ENCODE measurements at regions not wholly inside any gene's neighbourhood (a gene's known extent, or its start where the extent isn't known, plus 50 kb on each side); places are given as distances from the start of the nearest gene placed in this dataset.

DNA sequence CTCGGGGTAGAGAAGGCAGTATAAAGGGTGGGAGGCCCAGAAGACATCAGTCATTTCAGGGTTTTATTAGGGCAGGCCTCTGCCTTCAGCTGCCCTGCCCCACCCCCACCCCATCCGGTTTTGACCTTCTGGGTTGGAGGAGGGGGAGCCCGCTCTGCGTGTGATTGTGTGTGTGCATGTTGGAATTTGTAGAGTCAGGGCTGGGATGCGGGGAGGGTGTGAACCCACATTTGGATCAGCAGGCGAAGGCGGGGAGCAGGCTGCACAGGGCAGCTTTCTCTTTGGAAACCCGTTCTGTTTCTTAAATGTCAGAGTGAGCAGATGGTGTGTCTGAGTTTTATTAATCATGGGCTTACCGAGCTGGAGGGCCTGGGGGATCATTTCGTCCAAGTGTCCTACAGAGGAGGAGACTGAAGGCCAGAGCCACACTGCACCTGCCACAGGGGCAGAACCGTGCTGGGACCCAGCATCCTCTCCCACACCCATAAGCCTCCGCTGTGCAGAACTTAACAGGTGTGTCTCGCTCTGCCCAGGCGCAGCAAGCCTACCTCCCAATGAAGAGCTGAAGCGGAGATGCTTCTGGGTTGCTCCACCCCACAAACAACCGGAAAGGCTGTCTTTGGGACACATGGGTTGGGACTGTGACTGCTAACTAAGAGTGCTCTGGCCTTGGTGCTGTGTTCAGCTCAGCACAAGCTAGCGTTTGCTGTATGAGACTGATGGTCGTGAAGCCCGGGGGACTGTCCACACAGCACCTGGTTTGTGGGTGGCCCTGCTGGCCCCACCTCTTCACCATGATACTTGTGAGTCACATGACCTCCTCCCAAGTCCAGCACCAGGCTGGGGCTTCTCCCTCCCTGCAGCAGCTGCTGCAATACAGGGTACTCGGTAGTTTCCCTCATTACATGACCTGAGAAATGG, 70.9 kb upstream of the GSE1 start:
- no peak for DNase-seq (ENCODE audit: extremely low read depth in 1 of 2, low read depth in 1 of 2)

DNA sequence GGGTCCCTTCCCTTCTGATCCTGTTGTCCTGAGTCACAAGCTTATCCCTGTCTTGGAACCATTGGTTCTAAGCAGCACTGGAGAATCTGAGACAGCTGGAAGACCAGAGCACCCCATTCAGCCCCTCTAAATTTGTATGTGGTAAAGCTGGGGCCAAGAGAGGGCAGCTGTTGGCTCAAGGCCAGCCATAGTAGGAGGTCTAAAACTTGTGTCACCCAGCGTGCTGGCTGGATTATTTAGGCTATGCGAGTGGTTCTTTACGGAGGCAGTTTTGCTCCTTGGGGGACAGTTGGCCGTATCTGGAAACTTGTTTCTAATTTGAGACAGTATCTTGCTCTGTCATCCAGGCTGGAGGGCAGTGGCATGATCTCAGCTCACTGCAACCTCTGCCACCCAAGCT, 69.6 kb upstream of the GSE1 start:
- DNase-seq (ENCODE audit: extremely low read depth in 1 of 2, low read depth in 1 of 2), result no peak

DNA sequence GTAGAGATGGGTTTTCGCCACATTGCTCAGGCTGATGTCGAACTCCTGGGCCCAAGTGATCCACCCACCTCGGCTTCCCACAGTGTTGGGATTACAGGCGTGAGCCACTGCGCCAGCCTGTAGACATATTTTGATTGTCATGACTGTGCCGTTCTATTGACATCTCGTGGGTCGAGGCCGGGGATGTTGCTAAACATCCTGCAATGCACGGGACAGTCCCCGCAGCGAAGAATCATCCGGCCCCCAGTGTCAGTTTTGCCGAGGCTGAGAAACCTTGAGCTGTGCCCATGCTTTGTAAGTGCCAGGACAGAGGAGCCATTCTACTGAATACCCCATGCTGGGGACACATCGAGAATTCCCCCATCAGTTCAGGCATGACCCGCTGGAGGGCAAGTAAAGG, 69.1 kb upstream of the GSE1 start:
- no peak for DNase-seq (ENCODE audit: extremely low read depth in 1 of 2, low read depth in 1 of 2)

DNA sequence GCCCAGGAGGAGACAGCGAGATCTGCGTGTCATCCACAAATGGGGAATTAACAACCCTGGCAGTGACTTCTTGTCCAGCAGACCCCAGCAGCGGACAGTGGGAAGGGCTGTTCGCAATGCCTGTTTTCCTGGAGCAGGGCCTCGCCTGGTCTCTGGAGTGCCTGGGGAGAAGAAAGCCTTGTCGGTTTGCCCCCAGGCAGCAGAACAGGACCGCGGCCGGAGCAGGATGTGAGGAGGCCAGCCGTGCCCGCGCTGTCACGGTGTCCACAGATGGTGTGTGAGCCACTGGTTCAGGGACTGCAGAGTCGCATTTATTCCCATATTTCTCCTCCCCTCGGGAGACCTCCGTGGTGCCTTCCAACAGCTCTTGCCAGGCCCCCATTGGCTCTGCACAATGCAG, 68.5 kb upstream of the GSE1 start:
- DNase-seq (ENCODE audit: extremely low read depth in 1 of 2, low read depth in 1 of 2), result no peak

DNA sequence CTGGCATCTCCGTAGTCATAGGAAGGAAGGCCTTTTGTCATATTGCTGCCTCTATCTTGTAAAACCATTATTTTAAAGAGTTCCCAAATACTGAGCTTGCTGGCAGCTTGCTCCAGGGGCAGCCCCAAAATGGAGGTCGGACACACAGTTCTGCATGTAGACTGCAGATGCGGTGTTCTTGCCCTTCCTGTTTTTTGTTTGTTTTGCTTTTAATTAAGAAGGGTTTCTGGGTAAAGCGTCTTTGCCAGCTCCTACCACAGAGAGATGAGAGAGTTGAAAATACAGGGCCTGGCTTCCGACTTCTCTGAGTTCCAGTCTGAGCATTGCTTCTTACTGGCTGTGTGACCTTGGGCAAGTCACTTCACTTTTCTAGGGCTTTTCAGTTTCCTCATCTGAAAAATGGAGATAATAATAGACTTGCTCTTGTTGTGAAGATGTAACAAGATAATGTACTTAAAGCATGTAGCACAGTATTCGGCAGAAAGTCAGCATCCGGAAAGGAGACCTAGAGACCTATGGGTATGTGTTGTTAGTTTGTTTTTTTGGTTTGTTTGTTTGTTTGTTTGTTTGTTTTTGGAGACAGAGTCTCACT, 67.8 kb upstream of the GSE1 start:
- no peak for DNase-seq (ENCODE audit: extremely low read depth in 1 of 2, low read depth in 1 of 2)

DNA sequence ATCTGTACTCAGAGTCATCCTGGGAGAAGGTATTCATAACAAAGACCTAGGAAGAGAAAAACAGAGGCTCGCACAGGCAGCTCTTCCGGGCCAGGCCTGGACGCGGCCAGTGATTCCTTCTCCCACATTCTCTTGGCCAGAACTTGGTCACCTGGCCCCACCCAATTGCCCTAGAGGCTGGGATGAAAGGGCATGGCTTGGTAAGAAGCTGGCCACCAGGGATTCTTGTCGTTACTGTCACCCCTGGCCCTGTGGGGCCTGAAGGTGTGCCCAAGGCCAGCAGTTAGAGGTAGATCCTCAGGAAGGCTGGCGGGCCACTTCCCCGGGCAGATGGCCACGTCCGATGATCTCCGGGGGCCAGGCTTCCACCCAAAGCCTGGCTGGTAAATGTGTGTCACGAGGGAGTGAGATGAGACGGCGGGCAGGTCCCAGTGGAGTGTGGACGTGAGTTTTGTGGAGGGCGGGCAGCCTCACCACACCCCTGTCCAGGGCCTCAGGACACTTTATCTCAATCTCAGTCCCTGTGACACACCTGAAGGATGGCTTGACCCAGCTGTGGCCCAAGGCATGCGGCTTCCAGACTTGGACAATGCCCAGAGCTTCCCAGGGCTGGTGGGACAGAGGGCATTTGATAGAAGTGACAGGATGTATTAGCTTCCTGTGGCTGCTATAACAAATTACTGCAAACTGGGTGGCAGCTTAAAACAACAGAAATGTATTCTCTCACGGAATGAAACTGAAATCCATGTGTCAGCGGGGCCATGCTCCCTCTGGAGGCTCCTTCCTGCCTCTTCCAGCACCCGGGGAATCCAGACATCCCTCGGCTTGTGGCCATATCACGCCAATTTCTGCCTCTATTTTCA, 66.3 kb upstream of the GSE1 start:
- DNase-seq (ENCODE audit: extremely low read depth in 1 of 2, low read depth in 1 of 2), result no peak

DNA sequence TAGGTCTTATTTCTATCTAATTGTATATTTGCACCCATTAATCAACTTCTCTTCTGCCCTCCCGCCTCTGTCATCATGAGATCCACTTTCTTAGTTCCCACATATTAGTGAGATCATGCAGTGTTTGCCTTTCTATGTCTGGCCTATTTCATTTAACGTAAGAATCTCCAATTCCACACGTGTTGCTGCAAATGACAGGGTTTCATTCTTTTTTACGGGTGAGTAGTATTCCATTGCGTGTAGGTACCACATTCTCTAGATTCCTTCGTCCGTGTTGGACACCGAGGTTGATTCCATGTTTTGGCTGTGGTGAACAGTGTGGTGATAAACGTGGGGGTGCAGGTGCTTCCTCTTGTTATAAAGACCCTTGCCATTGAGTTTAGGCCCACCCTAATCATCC, 64.7 kb upstream of the GSE1 start:
- no peak for DNase-seq (ENCODE audit: extremely low read depth in 1 of 2, low read depth in 1 of 2)

DNA sequence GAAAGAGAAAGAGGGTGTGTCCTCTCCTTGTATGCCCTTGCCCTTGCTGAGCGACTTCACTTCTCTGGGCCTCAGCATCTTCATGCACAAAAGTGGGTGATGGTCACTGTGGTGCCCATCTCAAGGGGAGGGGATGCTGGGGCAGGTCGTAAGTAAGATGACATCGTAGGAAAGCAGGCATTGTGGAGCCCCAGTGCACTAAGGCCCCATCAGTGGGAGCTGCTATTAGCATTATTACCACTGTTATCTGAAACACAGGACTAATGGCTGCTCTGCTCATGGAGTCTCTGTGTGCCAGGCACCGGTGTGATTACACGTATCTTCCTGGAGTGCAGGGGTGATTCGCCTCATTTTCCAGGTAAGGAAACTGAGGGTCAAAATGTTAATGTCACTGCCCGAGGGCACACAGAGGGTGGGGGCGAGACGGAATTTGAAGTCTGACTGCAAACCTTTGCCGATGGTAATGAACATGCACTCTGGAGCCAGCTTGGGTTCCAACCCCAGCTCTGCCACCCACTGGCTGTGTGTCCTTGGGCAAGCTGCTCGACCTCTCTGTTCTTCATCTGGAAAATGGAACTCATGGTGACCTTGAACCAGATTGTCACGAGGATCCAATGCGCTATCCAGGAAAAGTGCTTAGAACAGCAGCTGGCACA, 63.2 kb upstream of the GSE1 start:
- DNase-seq (ENCODE audit: extremely low read depth in 1 of 2, low read depth in 1 of 2), result no peak

DNA sequence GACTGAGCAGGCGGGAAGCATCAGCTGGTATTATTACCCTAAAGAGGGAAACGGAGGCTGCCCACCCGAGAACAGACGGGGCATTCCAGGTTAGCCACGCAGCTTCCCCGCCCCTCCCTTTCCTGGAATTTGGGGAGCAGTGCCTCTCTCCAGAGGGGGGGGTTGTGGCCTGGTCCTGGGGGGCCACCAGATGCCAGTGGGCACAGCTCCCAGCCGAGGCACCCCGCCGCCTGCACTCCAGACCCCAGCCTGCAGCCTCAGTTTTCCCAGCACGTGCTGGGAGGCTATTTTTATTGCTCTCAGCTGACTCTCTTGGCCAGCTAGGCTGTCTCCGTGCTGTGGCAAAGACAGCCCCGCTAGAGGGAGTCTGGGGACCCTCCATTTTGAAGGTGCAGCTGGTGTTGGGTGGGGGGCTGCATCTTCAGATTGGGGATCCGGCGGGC, 62.7 kb upstream of the GSE1 start:
- no peak for DNase-seq (ENCODE audit: extremely low read depth in 1 of 2, low read depth in 1 of 2)

DNA sequence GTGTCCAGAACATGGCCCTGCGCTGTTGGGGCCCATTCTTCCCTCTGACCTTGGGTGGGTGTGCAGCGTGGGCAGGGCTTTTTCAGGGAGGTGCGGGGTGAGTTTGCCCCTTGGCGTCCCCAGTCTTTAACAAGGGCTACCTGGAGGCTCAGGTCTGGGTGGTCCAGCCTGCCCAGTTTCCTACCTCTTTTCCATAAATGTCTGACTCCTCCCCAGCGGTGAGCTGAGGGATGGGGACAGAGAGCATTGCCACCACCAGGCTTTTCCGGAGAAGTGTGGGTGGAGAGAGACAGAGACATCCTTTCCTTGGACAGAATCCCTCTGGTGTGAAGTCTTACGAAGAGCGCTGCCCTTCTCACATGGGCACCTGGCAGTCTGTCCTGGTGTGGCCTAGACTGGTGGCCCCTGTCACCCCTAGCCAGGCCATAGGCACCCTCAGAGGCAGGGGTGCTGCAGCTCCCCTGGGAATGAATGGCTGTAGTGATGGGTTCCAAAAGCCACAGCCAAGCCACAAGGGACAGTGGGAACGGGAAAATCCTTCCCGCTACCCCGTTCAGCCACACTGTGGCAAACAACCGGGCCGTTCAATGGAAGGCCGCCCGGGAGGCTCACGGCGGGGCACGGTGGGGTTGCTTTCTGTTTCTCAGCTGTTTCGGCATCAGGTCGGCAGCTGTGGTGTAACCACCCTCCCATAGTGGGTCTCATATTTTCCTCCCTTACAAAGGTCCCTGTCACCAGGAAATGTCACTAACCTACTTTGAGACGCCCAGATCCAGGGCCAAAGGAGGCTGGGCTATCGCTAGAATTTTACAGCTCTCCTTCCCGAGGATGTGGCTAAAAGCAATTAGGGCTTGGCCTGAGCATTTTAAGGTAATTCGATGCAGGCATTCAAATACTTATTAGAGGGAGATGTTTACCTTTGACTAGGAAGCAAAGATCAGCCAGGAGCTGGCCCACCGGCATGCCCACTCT, 61.9 kb upstream of the GSE1 start:
- DNase-seq (ENCODE audit: extremely low read depth in 1 of 2, low read depth in 1 of 2), result no peak

DNA sequence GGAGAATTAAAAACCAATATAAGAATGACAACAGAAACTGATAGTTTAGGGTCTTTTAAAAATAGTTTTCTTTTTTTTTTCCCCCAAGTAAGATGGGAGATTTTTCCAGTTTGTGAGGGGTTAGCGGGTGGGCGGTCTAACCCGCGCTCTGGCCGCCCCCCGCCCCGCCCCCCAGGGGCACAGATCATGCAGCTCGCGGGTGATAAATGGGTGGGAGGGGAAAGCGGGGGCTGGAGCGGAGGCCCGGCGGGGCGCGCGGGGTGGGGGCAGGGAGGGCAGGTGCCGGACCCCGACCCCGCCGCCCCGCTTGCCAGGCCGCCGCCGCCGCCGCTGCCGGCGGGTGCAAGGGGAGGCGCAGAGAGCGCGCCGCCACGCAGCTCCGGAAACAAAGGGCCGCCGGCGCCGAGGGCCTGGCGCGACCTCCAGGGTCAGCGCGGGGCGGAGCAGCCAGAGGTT, 60.1 kb upstream of the GSE1 start:
- no peak for DNase-seq (ENCODE audit: extremely low read depth in 1 of 2, low read depth in 1 of 2)

DNA sequence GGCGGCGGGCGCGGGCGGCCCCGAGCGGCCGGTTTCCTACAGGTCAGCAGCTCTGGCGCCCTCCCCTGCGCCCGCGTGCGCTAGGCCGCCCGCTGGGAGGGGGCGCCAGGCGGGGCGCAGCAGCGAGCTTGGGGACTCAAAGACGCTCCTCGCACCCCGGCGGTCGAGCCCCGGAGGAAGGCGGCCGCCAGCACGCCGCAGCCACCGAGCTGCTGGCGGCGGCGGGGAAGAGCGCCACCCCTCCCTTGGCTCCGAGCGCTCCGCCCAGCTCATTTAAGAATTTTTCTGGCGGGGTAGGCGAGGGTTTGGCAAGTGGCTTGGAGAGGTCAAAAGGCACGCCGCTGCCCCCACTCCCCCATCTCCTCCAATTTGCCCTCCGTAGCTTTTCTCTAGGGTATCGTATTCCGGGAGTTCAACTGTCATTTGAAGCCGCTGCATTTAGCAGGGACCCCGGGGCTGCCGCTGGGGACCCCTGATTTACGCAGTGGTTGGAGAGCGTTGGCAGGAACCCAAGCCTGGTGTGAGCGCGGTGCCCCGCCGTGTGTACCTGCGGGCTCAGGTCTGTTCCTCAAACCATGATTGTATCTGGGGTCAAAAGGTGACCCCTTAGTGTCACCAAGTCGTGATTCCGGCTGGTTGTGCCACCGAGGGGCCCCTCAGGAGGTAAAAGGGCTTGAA, 59.5 kb upstream of the GSE1 start:
- no peak for DNase-seq (ENCODE audit: extremely low read depth in 1 of 2, low read depth in 1 of 2)

DNA sequence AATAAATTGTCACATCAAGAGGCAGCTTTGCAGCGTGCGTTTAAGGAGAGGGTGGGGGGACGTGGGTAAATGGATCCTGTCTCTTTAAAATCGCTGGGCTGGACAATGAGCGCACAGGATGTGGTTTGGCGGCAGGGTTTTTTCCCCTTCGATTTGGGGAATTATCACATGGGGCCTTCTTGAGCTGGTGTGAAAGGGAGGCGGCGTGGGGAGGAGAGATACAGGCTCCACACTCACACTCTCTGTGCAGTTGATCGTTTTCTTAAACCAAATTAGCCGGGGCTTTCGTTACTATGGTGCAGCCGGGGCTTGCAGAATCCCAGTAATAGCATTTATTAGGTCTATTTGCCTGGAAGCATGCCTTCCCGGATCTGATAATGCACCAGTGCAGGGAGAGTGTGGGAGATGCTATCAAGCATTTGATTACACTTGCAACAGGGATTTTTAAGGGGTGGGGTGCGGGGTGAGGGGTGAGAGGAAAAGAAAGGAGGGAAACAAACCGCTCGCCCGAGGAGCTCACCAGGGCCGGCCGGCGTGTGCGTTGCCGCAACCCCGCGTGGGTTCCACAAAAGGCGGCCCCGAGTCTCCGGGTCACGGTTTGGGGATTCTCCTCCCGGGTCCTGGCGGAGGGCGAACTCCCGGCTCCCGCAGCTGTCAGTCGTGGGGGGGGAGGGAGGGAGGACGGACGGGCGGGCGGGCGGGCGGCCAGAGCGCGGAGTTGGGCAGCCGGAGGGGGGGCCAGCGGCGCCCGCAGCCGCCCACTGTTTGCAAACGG, 58.8 kb upstream of the GSE1 start:
- DNase-seq (ENCODE audit: extremely low read depth in 1 of 2, low read depth in 1 of 2), result peak in 1 of 2 donors; percentile 80

DNA sequence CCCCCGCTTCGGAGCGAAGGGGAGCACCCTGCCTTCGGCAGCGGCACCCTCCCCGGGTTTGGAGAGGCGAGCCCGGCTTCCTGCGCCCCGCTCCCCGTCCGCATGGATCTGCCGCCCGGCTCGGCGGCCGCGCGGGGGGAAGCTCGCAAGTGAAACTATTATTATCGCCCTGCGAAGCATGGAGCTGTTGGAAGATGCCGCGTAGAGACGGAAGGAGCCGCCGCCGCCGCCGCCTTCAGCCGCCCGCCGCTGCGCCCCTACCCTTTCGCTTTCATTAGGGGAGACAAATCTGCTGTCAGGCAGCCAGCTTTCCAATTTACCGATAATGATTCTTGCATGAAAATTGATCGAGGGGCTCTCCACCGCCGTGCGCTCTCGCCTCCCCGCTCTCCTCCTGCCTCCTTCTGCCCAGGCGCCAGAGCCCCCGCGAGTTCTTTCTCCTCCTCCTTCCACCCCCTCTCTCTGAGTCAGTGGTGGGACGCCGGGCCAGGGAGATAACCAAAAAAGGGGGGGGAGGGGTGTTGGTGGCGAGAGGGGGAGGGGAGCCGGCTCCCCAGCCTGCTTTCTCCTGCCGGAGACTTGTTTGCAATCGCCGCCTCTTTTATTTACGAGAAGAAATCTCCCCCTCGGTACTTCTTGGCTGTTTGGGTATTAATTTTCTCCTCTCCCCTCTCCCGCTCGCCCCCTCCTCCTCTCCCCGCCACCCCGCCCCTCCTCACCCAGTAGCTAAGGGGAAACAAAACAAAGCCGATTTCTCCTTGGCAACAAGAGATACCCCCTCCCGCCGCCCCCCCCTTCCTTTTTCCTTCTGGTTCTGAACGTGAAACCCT, 58.0 kb upstream of the GSE1 start:
- no peak for DNase-seq (ENCODE audit: extremely low read depth in 1 of 2, low read depth in 1 of 2)

DNA sequence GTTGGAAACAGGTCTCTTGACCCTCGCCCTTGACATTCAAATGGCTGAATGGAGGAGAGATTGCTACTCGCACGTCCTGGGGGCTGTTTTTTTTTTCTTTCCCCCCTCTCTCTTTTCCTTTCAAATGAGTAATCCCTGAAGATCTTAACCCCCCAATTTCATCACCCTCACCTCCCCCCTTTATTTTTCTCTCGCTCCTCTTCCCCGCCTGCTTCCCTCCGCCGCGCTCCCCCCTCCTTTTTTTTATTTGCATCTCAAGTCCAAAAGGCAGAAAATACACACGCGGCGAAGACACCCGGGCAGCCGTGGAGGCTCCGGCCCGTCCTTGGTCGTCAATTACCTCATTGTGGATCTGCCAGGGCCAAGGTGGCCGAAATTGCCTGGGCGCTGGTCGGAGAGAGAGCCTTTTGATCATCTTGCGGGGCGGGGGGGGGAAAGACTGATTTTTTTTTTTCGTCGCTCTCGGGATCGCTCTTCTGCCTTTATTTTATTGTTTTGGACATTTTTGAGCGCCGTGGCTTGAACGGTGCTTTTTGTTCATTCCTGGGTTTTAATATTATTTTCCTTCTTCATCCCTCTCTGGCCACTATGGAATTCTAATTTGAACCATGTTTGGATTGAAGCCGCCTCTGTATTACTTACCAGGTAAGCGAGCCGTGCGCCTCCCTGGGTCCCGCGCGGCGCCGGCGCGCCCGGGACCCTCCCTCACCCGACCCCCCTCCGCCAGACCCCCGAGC, 57.2 kb upstream of the GSE1 start:
- DNase-seq (ENCODE audit: extremely low read depth in 1 of 2, low read depth in 1 of 2), result no peak

DNA sequence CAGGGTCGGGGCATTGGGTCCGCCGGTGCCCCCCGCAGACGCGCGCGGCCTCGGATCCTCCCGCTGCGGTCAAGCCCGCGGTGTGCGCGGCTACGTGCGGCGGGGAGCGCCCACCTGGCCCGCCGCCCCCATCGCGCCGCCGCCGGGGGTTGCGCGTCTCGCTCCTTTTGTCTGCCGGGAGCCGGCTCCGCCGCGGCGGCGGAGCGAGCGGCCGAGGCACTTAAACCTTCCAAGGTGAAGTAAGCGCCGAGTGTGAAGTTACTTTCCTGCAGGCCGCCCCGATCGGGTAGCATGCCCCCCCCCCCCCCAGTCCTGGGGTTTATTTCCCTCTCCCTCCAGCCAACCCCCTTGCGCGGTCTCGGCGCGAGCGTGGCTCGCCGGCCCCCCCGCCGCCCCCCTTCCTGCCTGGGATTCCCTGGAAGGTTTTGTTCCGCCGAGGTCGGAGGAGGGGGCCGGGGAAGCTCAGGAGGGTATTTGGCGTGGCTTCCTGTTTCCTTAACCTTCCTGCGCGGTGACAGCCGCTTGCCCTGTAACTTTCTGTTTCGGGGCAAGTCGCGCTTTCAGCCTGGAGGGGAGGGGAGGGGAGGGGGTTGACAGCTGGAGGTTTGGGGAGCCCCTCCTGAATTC, 56.6 kb upstream of the GSE1 start:
- DNase-seq (ENCODE audit: extremely low read depth in 1 of 2, low read depth in 1 of 2), result no peak
